HG02981 (cell line): ENCODE measurements at regions not wholly inside any gene's neighbourhood (a gene's known extent, or its start where the extent isn't known, plus 50 kb on each side); places are given as distances from the start of the nearest gene placed in this dataset.
"Not testable (repeated sequence)": the region's sequence is repeated elsewhere in the genome, so short reads cannot be mapped to it uniquely, and the experiment has no call there.

Experiments
- ATAC-seq: cut with Tn5 transposase; IDR thresholded peaks from one replicate; pipeline ENCODE4 v1.9.1; 2021; ENCODE audit warnings: mild to moderate bottlenecking, moderate library complexity; ENCODE audit not compliant: unreplicated experiment

- no peak for ATAC-seq
These were observed 186.7 kb upstream of the WDFY3 start for GRCh38 chr4:85153221-85153620.

- ATAC-seq = no peak
These were observed 188.1 kb upstream of the WDFY3 start for GRCh38 chr4:85154591-85154990.

- no peak for ATAC-seq
These were observed 199.3 kb upstream of the WDFY3 start for GRCh38 chr4:85165808-85166207.

- ATAC-seq = no peak
These were observed 199.8 kb upstream of the WDFY3 start for GRCh38 chr4:85166318-85166717.

- ATAC-seq = no peak
These were observed 201.8 kb upstream of the WDFY3 start for GRCh38 chr4:85168234-85168834.

GRCh38 chr4:85170241-85170640, 203.8 kb upstream of the WDFY3 start:
- ATAC-seq = no peak

GRCh38 chr4:85175190-85175589, 208.7 kb upstream of the WDFY3 start:
- no peak for ATAC-seq

- ATAC-seq = no peak
These were observed 210.6 kb upstream of the WDFY3 start for GRCh38 chr4:85177092-85177491.

- no peak for ATAC-seq
These were observed 211.2 kb upstream of the WDFY3 start for GRCh38 chr4:85177679-85178078.

GRCh38 chr4:85180533-85180932, 214.0 kb upstream of the WDFY3 start:
- no peak for ATAC-seq

- no peak for ATAC-seq
These were observed 220.6 kb upstream of the WDFY3 start for GRCh38 chr4:85187106-85187505.

- not testable (repeated sequence) for ATAC-seq
These were observed 229.5 kb upstream of the WDFY3 start for GRCh38 chr4:85196015-85196414.

GRCh38 chr4:85200106-85200505, 233.6 kb upstream of the WDFY3 start:
- ATAC-seq = no peak

GRCh38 chr4:85209161-85209560, 242.7 kb upstream of the WDFY3 start:
- no peak for ATAC-seq

GRCh38 chr4:85210353-85210752, 243.9 kb upstream of the WDFY3 start:
- ATAC-seq = no peak

- ATAC-seq = not testable (repeated sequence)
These were observed 250.1 kb upstream of the WDFY3 start for GRCh38 chr4:85216571-85216970.

GRCh38 chr4:85218756-85219155, 252.3 kb upstream of the WDFY3 start:
- ATAC-seq = no peak

GRCh38 chr4:85221606-85222005, 253.3 kb upstream of the ARHGAP24 start:
- no peak for ATAC-seq

- no peak for ATAC-seq
These were observed 252.4 kb upstream of the ARHGAP24 start for GRCh38 chr4:85222561-85222960.

GRCh38 chr4:85228264-85228663, 246.7 kb upstream of the ARHGAP24 start:
- ATAC-seq = no peak

GRCh38 chr4:85233516-85233915, 241.4 kb upstream of the ARHGAP24 start:
- ATAC-seq = no peak

- ATAC-seq = no peak
These were observed 231.1 kb upstream of the ARHGAP24 start for GRCh38 chr4:85243857-85244256.

GRCh38 chr4:85244638-85245037, 230.3 kb upstream of the ARHGAP24 start:
- no peak for ATAC-seq
